ENCODE measurements at regions not wholly inside any gene's neighbourhood (a gene's known extent, or its start where the extent isn't known, plus 50 kb on each side); places are given as distances from the start of the nearest gene placed in this dataset.

DNA sequence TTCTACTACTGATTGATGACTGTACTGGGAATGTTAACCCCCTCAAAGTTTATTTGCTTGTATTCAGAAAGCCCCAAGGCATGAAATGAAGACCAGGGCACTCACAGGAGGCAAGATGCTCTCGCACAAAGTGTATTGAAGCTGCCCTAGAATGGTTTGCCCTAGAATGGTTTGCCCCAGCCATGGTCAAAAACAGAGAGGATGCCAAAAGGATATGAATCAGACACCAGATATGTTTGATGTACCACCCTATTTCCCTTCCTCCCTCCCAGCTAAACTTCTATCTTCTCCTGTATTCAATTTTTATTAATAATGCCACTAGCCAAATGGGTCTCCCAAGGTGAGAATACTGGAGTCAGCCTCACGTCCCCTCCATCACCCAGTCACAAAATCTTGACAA lies 101.3 kb downstream of the TMCO5A start:
- H3K9ac ChIP-seq (replicated peaks; ENCODE audit: extremely low read depth, insufficient read depth, low read length), result no peak overlapping the region
- no peak overlapping the region for H3K4me2 ChIP-seq (ENCODE audit: insufficient read depth, low read length)
- DNase-seq (ENCODE audit: low read depth, low spot score) (peak; percentile 21), FAIRE-seq (peak; percentile 37)
- TF ChIP-seq, protein P1, sequence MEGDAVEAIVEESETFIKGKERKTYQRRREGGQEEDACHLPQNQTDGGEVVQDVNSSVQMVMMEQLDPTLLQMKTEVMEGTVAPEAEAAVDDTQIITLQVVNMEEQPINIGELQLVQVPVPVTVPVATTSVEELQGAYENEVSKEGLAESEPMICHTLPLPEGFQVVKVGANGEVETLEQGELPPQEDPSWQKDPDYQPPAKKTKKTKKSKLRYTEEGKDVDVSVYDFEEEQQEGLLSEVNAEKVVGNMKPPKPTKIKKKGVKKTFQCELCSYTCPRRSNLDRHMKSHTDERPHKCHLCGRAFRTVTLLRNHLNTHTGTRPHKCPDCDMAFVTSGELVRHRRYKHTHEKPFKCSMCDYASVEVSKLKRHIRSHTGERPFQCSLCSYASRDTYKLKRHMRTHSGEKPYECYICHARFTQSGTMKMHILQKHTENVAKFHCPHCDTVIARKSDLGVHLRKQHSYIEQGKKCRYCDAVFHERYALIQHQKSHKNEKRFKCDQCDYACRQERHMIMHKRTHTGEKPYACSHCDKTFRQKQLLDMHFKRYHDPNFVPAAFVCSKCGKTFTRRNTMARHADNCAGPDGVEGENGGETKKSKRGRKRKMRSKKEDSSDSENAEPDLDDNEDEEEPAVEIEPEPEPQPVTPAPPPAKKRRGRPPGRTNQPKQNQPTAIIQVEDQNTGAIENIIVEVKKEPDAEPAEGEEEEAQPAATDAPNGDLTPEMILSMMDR (IDR thresholded peaks at IDR 0.05; ENCODE audit: extremely low read depth in 1 of 2, insufficient read depth in 1 of 2, low read depth in 1 of 2, low read length in 2 of 2), result no peak
- TF ChIP-seq POLR2A (IDR thresholded peaks at IDR 0.05; ENCODE audit: low read depth, low read length), result no peak
- TF ChIP-seq MYC (IDR thresholded peaks at IDR 0.05; ENCODE audit: low read depth, low read length), result no peak
- TF ChIP-seq EZH2 (IDR thresholded peaks at IDR 0.05; ENCODE audit: borderline replicate concordance, low read depth, low read length, severe bottlenecking), result no peak
- peak; percentile 66 for TF ChIP-seq FOS (IDR thresholded peaks at IDR 0.05; ENCODE audit: borderline replicate concordance, insufficient read depth, low read length)
- no peak for TF ChIP-seq GATA2 (IDR thresholded peaks at IDR 0.05; ENCODE audit: insufficient read depth, insufficient read length, low read depth, low read length)
- no peak for TF ChIP-seq JUN (IDR thresholded peaks at IDR 0.05; ENCODE audit: borderline replicate concordance, insufficient read depth, insufficient read length, low read depth)
- no peak overlapping the region for H3K4me3 ChIP-seq (replicated peaks in 1 of 3; ENCODE audit: insufficient read depth in 1 of 3, low read depth in 1 of 3, low read length in 3 of 3)
- no peaks in the 10 kb centered on the region for H3K9me3 ChIP-seq (replicated peaks; ENCODE audit: control insufficient read depth, insufficient read depth, low read length)
- BruUV-seq (replicated peaks), result no TSS peak
- H3K79me2 ChIP-seq (ENCODE audit: control insufficient read depth, insufficient read depth, low read length), result no peaks in the 10 kb centered on the region
- ChIA-PET CTCF (interaction anchor here (0.9 to 2.3 kb wide), 7 partner anchors 15 to 347 kb away, joined by 3 to 8 read pairs (median 4); no protein-coding TSS in a partner anchor), POLR2A (interaction anchor here (0.5 to 1.2 kb wide), 2 partner anchors 9 to 92 kb away, joined by 3 to 6 read pairs; no protein-coding TSS in a partner anchor)
- no peaks in the 10 kb centered on the region for H3K36me3 ChIP-seq (ENCODE audit: control insufficient read depth in 2 of 2, extremely low read depth in 1 of 2, insufficient read depth in 2 of 2, low read length in 2 of 2)
- intact Hi-C loops (cut with micrococcal nuclease) (no loop called here), dilution Hi-C loops (cut with MboI; ENCODE audit: extremely low pct_ligation_motif_present, low sequenced_read_pairs) (no loop called here)
- H3K4me1 ChIP-seq (ENCODE audit: control insufficient read depth, extremely low read depth, insufficient read depth, low read length), result peaks cover 10% of the 10 kb centered on the region
- H3K27me3 ChIP-seq (ENCODE audit: control insufficient read depth in 2 of 2, insufficient read depth in 2 of 2, low read length in 2 of 2), result no peaks in the 10 kb centered on the region
- H3K27ac ChIP-seq (ENCODE audit: insufficient read depth, low read depth, low read length), result no peak overlapping the region
- H2AFZ ChIP-seq (ENCODE audit: low read depth, low read length), result no peak overlapping the region
- H3K9me1 ChIP-seq (replicated peaks; ENCODE audit: control insufficient read depth, extremely low read depth, insufficient read depth, low read length), result no peaks in the 10 kb centered on the region
- no peaks in the 10 kb centered on the region for H4K20me1 ChIP-seq (replicated peaks; ENCODE audit: control insufficient read depth, extremely low read depth, insufficient read depth, low read length)

All from endothelial cell of umbilical vein (primary cell).